ENCODE measurements at regions not wholly inside any gene's neighbourhood (a gene's known extent, or its start where the extent isn't known, plus 50 kb on each side); places are given as distances from the start of the nearest gene placed in this dataset.
"Not testable (repeated sequence)": the region's sequence is repeated elsewhere in the genome, so short reads cannot be mapped to it uniquely, and the experiment has no call there.

DNA sequence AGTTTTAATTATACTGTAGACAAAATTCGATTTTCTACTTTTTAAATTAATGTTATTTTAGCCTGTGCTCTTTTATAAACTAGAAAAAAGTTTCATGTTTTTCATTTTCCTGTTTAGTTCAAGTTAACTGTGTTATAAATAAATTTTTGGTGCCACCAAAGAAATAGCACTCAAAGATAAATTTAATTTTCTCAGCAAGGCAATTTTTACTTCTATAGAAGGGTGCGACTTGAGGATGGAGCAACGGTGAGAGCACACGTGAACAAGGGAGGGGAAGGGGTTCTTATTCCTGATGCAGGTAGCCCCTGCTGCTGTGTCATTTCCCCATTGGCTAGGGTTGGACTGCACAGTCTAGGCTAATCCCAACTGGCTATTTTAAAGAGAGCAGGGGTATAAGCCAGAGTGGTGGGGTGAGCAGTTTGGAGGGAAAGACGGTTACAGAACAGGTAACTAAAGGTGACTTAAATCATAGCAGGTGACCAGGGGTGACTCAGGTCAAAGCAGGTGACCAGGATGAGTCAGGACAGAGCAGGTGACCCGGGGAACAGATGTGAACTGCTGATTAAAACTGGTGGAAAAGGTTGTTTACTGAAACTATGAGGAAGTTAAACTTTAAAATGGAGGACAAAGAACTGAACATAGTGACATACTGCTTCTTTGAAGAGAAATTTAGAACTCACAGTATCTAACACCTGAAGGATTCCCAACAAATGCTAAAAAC is 104.6 kb upstream of the GPBP1 start:
- no peak for DNase-seq

- no peak for DNase-seq
Measured at GRCh38 chr5:57072218-57072892, 101.5 kb upstream of the GPBP1 start.

DNA sequence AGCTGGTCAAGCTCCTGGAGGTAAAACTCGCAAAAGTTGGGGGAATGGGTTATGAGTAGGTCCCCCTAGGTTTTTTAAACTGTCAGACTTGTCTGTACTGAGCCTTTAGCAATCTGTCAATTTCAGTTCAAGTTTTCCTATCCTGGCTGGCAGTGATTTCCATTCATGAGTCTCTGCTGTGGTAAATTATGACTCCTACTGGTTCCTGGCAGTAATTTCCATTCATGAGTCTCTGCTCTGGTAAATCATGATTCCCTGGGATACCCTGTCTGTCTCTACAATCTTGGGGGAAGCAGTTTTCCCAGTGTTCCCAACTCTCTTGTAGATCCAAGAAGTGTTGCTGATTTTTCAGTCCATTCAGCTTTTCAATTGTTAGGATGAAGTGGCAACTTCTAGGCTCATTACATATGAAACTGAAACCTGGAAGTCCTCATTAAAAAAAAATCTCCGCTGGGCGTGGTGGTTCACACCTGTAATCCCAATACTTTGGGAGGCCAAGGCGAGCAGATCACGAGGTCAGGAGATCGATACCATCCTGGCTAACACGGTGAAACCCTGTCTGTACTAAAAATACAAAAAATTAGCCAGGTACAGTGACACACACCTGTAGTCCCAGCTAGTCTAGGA is 91.3 kb upstream of the GPBP1 start:
- DNase-seq: no peak

DNA sequence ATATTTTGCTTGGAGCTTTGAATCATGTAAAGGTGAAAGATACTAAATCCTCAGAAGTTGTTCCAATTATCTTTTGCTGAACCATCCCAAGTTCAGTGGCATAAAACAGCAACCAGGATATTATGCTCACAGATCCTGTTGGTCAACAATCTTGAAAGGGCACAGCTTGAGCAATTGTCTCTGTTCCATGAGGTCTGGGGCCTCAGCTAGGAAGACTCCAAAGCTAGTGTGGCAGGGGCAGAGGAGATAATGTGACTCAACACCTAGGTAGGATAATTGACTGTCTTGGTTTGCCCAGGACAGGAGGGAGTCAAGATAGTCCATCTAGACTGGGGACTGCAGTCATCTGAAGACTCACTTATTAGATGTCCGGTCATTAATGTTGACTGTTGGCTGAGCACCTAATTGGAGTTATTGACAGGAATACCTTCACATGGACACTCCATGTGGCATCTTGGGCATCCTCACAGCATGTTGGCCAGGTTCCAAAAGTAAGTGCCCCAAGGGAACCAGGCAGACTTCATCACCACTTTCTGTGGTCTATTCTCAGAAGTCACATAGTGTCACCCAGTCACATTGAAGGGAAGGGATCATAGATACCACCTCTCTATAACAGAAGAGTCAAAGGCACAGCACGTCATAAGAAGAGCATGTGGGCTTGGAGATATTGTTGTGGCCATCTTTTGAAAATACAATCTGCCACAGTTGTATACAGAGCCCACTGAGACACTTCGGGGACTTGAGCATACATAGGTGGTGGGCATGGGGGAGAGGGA is 88.4 kb upstream of the GPBP1 start:
- DNase-seq: no peak

DNA sequence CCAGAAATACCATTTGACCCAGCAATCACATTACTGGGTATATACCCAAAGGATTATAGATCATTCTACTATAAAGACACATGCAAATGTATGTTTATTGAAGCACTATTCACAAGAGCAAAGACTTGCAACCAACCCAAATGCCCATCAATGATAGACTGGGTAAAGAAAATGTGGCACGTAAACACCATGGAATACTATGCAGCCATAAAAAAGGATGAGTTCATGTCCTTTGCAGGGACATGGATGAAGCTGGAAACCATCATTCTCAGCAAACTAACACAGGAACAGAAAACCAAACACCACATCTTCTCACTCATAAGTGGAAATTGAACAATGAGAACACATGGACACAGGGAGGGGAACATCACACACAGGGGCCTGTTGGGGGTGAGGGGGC is 85.9 kb upstream of the GPBP1 start:
- not testable (repeated sequence) for DNase-seq

GRCh38 chr5:57094753-57095683 is 78.8 kb upstream of the GPBP1 start:
- no peak for DNase-seq

- no peak for DNase-seq
Measured at GRCh38 chr5:57097526-57097925, 76.3 kb upstream of the GPBP1 start.

DNA sequence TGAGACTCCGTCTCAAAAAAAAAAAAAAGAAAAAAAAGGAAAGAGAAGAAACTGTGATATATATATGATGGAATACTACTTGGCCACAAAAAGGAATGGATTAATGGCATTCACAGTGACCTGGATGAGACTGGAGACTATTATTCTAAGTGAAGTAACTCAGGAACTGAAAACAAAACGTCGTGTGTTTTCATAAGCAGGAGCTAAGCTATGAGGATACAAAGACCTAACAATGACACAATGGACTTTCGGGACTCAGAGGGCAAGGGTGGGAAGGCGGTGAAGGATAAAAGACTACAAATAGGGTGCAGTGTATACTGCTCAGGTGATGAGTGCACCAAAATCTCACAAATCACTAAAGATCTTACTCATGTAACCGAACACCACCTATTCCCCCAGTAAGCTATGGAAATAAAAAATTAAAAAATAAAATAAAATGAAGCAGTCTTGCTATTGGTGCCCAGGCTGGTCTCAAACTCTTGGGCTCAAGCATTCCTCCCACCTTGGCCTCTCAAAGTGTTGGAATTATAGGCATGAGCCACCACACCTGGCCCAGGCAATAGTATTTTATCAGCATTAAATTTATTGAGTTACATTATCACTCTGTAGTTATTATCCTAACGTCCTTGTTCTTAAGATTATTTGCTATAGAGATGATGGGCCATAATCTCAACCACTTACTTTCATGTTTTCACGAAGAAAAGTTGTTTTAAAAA is 71.5 kb upstream of the GPBP1 start:
- DNase-seq: no peak

DNA sequence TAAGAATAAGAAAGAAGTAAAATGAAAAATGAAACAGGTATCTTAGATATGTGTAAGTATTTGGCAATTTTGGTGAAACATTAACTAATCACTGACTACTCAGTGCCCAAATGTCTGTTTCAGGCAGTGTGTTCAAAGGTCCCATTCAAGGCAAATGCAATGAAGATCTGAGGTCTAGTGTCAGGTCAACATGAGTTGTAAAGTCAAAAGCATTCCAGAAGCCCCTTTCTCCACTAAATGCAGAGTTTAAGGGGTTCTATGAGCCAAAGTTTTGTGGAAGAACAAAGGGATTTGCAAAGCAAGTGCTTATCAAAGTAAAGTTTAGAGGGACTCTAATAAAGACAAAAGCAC is 71.0 kb upstream of the GPBP1 start:
- DNase-seq: no peak

DNA sequence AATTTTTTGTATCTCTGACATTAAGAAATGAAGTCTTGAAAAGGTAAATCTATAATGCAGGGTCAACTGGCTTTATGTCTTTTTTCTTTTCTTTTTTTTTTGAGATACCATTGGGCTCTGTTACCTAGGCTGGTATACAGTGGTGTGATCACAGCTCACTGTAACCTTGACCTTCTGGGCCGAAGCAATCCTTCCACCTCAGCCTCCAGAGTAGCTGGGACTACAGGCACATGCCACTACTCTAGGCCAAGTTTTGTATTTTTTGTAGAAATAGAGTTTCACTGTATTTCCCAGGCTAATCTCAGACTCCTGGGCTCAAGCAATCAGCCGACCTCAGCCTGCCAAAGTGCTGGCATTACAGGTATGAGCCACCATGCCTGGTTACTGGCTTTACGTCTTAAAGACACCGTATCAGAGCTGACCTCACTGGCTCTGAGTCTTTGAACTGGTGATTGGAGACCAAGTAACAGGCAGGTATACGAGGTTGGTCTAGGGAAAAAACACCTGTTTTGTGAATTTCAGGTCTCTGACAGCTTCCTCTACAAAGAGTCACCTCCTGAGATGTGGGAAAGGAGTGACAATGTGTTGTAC is 70.4 kb upstream of the GPBP1 start:
- no peak for DNase-seq

DNA sequence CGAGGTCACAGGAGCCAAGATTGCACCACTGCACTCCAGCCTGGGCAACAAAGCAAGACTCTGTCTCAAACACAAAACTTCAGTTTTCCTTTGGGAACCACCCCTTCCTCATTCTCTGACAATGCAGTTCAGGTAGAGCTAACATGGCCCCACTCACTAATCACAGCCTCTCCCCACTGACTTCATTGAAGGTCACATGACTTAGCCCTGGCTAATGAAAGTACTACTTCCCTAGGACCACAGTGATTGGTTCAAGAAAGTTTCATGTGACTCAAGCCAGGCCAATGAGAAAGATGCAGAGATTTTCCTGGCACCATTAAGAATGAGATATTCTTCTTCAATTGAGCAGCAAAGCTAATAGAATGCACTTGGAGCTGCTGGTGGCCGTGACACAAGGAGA is 67.2 kb upstream of the GPBP1 start:
- no peak for DNase-seq

GRCh38 chr5:57111993-57112392 is 61.9 kb upstream of the GPBP1 start:
- no peak for DNase-seq

GRCh38 chr5:57113481-57113880 is 60.4 kb upstream of the GPBP1 start:
- no peak for DNase-seq

DNA sequence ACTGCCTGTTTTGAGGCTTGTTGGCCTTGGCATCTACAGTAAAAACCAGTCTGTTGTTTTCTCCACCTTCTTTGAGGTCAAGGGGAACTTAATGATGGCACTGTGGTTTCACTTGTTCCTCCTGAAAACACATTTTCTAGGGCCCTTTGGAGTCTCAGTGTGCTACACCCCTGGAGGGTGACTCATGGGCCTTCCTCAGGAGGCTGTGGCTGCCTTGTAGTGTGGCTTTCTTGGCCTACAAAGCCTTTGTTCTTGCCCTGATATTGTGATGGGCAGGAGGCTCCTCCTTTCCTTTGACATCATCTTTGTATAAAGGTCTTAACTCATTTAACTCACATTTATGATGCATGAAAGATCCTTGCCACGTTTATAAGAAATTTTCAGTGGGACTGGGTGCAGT is 56.3 kb upstream of the GPBP1 start:
- peak; percentile 34 for DNase-seq

DNA sequence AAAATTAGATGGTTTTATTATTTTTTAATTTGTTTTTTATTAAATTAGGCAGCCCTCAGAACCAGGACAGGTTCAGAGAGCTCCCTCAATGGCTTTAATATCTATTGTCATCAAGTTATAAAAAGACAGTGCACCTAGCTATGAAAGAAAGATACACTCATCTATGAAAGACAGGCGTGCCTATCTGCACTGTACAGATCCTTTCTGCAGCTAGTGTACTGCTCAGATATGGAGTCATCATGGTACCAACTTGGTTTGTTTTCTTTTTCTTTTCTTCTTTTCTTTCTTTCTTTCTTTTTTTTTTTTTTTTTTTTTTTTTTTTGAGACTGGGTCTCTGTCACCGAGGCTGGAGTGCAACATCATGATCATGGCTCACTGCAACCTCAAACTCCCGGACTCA is 54.8 kb upstream of the GPBP1 start:
- DNase-seq: no peak

DNA sequence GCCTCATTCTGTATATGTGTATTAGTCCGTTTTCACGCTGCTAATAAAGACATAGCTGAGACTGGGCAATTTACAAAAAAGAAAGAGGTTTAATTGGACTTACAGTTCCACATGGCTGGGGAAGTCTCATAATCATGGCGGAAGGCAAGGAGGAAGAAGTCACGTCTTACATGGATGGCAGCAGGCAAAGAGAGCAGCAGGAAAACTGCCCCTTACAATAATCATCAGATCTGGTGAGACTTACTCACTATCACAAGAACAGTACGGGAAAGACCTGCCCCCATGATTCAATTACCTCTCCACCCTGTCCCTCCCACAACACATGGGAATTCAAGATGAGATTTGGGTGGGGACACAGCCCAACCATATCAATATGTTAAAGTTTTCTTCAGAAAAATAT is 49.8 kb upstream of the GPBP1 start:
- no peak for DNase-seq

Data from activated CD4-positive, CD25-positive, alpha-beta regulatory T cell treated with anti-CD3 and anti-CD28 coated beads, Interleukin-2, amount 50 U/mL, for 72 hours (primary cell).